Spleen (tissue), 11 donors: ENCODE measurements at regions not wholly inside any gene's neighbourhood (a gene's known extent, or its start where the extent isn't known, plus 50 kb on each side); places are given as distances from the start of the nearest gene placed in this dataset.

Experiments
- DNase-seq: peaks from one replicate; pipeline ENCODE4 v3.0.0-alpha.2; 2020
- H3K27ac ChIP-seq, 8 donors: fragments of 200-600 bp; sonication (generic) in 7 of 8; 1 replicate in 4 of 8; 2 replicates in 4 of 8; pipeline versions ENCODE4 v1.5.0 to v1.8.0; 2016 to 2021; ENCODE audit warnings: inconsistent platforms in 4 of 8, mild to moderate bottlenecking in 4 of 8, moderate library complexity in 1 of 8
- H3K27me3 ChIP-seq, 7 donors: fragments of 200-600 bp; sonication (generic) in 6 of 7; replicated peaks in 1 of 7; 1 replicate in 4 of 7; 2 replicates in 3 of 7; pipeline versions ENCODE4 v1.5.0 to v1.8.0; 2016 to 2021; ENCODE audit warnings: inconsistent platforms in 3 of 7, mild to moderate bottlenecking in 1 of 7
- H3K36me3 ChIP-seq, 6 donors: fragments of 200-600 bp; sonication (generic) in 5 of 6; 1 replicate in 4 of 6; 2 replicates in 2 of 6; pipeline versions ENCODE4 v1.5.0 to v1.8.0; 2016 to 2021; ENCODE audit warnings: inconsistent platforms in 2 of 6
- H3K4me1 ChIP-seq, 6 donors: fragments of 200-600 bp; sonication (generic) in 5 of 6; 1 replicate in 3 of 6; 2 replicates in 3 of 6; pipeline versions ENCODE4 v1.5.0 to v1.8.0; 2016 to 2021; ENCODE audit warnings: inconsistent platforms in 3 of 6
- H3K4me3 ChIP-seq, 8 donors: fragments of 200-600 bp; sonication (generic) in 7 of 8; 1 replicate in 4 of 8; 2 replicates in 4 of 8; pipeline versions ENCODE4 v1.5.0 to v1.8.0; 2016 to 2021; ENCODE audit warnings: inconsistent platforms in 4 of 8, mild to moderate bottlenecking in 4 of 8, moderate library complexity in 2 of 8
- H3K9me3 ChIP-seq, 8 donors: fragments of 200-600 bp; sonication (generic) in 7 of 8; 1 replicate in 4 of 8; 2 replicates in 4 of 8; pipeline versions ENCODE4 v1.5.0 to v1.8.0; 2016 to 2021; ENCODE audit warnings: inconsistent platforms in 4 of 8
- CTCF ChIP-seq, 11 experiments: fragments of 200-600 bp in 7 of 11; fragments of 450-650 bp in 4 of 11; sonication (generic) in 4 of 11; IDR thresholded peaks in 8 of 11; conservative IDR thresholded peaks in 3 of 11; 1 replicate in 7 of 11; 2 replicates in 4 of 11; pipeline versions ENCODE4 v1.4.0 to v1.8.0; 2016 to 2021; ENCODE audit warnings: antibody characterized with exemption in 11 of 11, inconsistent platforms in 4 of 11, mild to moderate bottlenecking in 1 of 11
- POLR2A ChIP-seq, 3 donors: fragments of 450-650 bp; IDR thresholded peaks; one replicate each; pipeline ENCODE4 v1.5.1; 2017; ENCODE audit warnings: antibody characterized with exemption in 3 of 3, mild to moderate bottlenecking in 1 of 3
- POLR2AphosphoS5 ChIP-seq, 3 donors: sonication (generic); formaldehyde crosslinking; IDR thresholded peaks; one replicate each; pipeline ENCODE4 v1.5.1; 2017; ENCODE audit warnings: antibody characterized with exemption in 3 of 3
- WGBS, 5 donors: extraction: QIAGEN DNeasy Blood & Tissue Kit in 3 of 5; methylation state at CpG; one replicate each; pipeline versions ENCODE4 v1.1.5 to v1.1.7; 2013 to 2018; 5-methylcytosine and 5-hydroxymethylcytosine counted together
- intact Hi-C: fragments of 100-400 bp; cut with DNase I; formaldehyde crosslinking; loops from one replicate; pipeline ENCODE4 v1.15.0; 2023; ENCODE audit warnings: low total_unique reads
- donor health status: healthy with polysubstance abuse.
- donor health status: DM: no; HTN: no; CAD: no; lungs with moderate emphysema.
- donor health status: DM: no; HTN: no; CAD: no.
- donor health status: Bipolar disorder and iron deficiency.
- donor health status: healthy.
- donor health status: DM: no; HTN: no; CAD: no.
- donor health status: DM: yes; HTN: yes; CAD: no.

- H3K9me3 ChIP-seq: no peaks in the 10 kb centered on the region
- intact Hi-C loops: no loop called here
- TF ChIP-seq CTCF (IDR thresholded peaks at IDR 0.05 in 8 of 11, conservative IDR thresholded peaks at IDR 0.05 in 3 of 11) (no peak), POLR2A (IDR thresholded peaks at IDR 0.05) (no peak), POLR2AphosphoS5 (IDR thresholded peaks at IDR 0.05) (no peak)
- DNase-seq: no peak
- no peak overlapping the region for H3K27ac ChIP-seq
- 67 to 90% (median 71%) methylated on average over 3 of the region's 3 CpGs for whole genome bisulfite sequencing, 5 donors
- H3K4me3 ChIP-seq: no peak overlapping the region
- no peaks in the 10 kb centered on the region for H3K36me3 ChIP-seq
- no peaks in the 10 kb centered on the region for H3K27me3 ChIP-seq
- no peaks in the 10 kb centered on the region for H3K4me1 ChIP-seq
Observed at GRCh38 chr2:59741840-59742239, 811.6 kb downstream of the BCL11A start.

- TF ChIP-seq POLR2AphosphoS5 (IDR thresholded peaks at IDR 0.05) (no peak), CTCF (IDR thresholded peaks at IDR 0.05 in 8 of 11, conservative IDR thresholded peaks at IDR 0.05 in 3 of 11) (no peak), POLR2A (IDR thresholded peaks at IDR 0.05) (no peak)
- Histone ChIP-seq H3K4me3 (no peak overlapping the region), H3K36me3 (no peaks in the 10 kb centered on the region), H3K27ac (no peak overlapping the region), H3K27me3 (no peaks in the 10 kb centered on the region), H3K9me3 (no peaks in the 10 kb centered on the region), H3K4me1 (no peaks in the 10 kb centered on the region)
- intact Hi-C loops: no loop called here
- 78 to 90% (median 83%) methylated on average over 4 of the region's 4 CpGs for WGBS, 5 donors
- no peak for DNase-seq
Observed at GRCh38 chr2:59739166-59739565, 814.3 kb downstream of the BCL11A start.

GRCh38 chr2:59737299-59737698 is 816.2 kb downstream of the BCL11A start:
- Histone ChIP-seq H3K27me3 (no peaks in the 10 kb centered on the region), H3K4me3 (no peak overlapping the region), H3K36me3 (no peaks in the 10 kb centered on the region), H3K4me1 (no peaks in the 10 kb centered on the region), H3K27ac (no peak overlapping the region), H3K9me3 (no peaks in the 10 kb centered on the region)
- no peak for DNase-seq
- intact Hi-C loops: no loop called here
- no peak for TF ChIP-seq POLR2A (IDR thresholded peaks at IDR 0.05)
- no peak for TF ChIP-seq CTCF (IDR thresholded peaks at IDR 0.05 in 8 of 11, conservative IDR thresholded peaks at IDR 0.05 in 3 of 11)
- TF ChIP-seq POLR2AphosphoS5 (IDR thresholded peaks at IDR 0.05): no peak

GRCh38 chr2:59734743-59735142 is 818.7 kb downstream of the BCL11A start:
- TF ChIP-seq POLR2A (IDR thresholded peaks at IDR 0.05): no peak
- no peak for TF ChIP-seq CTCF (IDR thresholded peaks at IDR 0.05 in 8 of 11, conservative IDR thresholded peaks at IDR 0.05 in 3 of 11)
- no peak for TF ChIP-seq POLR2AphosphoS5 (IDR thresholded peaks at IDR 0.05)
- WGBS, 5 donors: 52 to 80% (median 69%) methylated on average over 4 of the region's 4 CpGs

More at GRCh38 chr2:59734743-59735142, 818.7 kb downstream of the BCL11A start:
- Histone ChIP-seq H3K27me3 (no peaks in the 10 kb centered on the region), H3K27ac (no peak overlapping the region), H3K36me3 (no peaks in the 10 kb centered on the region), H3K4me1 (no peaks in the 10 kb centered on the region), H3K4me3 (no peak overlapping the region), H3K9me3 (no peaks in the 10 kb centered on the region)
- intact Hi-C loops: no loop called here
- no peak for DNase-seq
